ENCODE measurements at regions not wholly inside any gene's neighbourhood (a gene's known extent, or its start where the extent isn't known, plus 50 kb on each side); places are given as distances from the start of the nearest gene placed in this dataset.

GRCh38 chr11:70608568-70609470 is 210.5 kb downstream of the CTTN start:
- TF ChIP-seq EZH2 (IDR thresholded peaks at IDR 0.05; ENCODE audit: borderline replicate concordance) (no peak), CTCF (IDR thresholded peaks at IDR 0.05; ENCODE audit: poor library complexity) (no peak), EZH2phosphoT487 (IDR thresholded peaks at IDR 0.05; ENCODE audit: low read depth, severe bottlenecking, unreplicated experiment) (no peak)
